HG02852 (cell line): ENCODE measurements at regions not wholly inside any gene's neighbourhood (a gene's known extent, or its start where the extent isn't known, plus 50 kb on each side); places are given as distances from the start of the nearest gene placed in this dataset.
"Not testable (repeated sequence)": the region's sequence is repeated elsewhere in the genome, so short reads cannot be mapped to it uniquely, and the experiment has no call there.

Experiments used
- ATAC-seq: cut with Tn5 transposase; IDR thresholded peaks from one replicate; pipeline ENCODE4 v1.9.1; 2021; ENCODE audit warnings: mild to moderate bottlenecking, moderate library complexity; ENCODE audit not compliant: unreplicated experiment

GRCh38 chr2:114252713-114253112 lies 189.7 kb upstream of the DPP10 start:
- ATAC-seq, result no peak

GRCh38 chr2:114254875-114255274 lies 187.6 kb upstream of the DPP10 start:
- no peak for ATAC-seq

- ATAC-seq, result no peak
Observed at GRCh38 chr2:114259389-114259788, 183.1 kb upstream of the DPP10 start.

- ATAC-seq, result no peak
Observed at GRCh38 chr2:114261366-114261765, 181.1 kb upstream of the DPP10 start.

GRCh38 chr2:114265261-114265660 lies 177.2 kb upstream of the DPP10 start:
- no peak for ATAC-seq

- no peak for ATAC-seq
Observed at GRCh38 chr2:114274957-114275356, 167.5 kb upstream of the DPP10 start.

GRCh38 chr2:114281188-114281587 lies 161.3 kb upstream of the DPP10 start:
- no peak for ATAC-seq

GRCh38 chr2:114283774-114284173 lies 158.7 kb upstream of the DPP10 start:
- ATAC-seq, result no peak

- ATAC-seq, result no peak
Observed at GRCh38 chr2:114286438-114286837, 156.0 kb upstream of the DPP10 start.

GRCh38 chr2:114293355-114293754 lies 149.1 kb upstream of the DPP10 start:
- ATAC-seq, result no peak

- no peak for ATAC-seq
Observed at GRCh38 chr2:114294741-114295140, 147.7 kb upstream of the DPP10 start.

GRCh38 chr2:114300351-114300750 lies 142.1 kb upstream of the DPP10 start:
- not testable (repeated sequence) for ATAC-seq

- ATAC-seq, result no peak
Observed at GRCh38 chr2:114316532-114317300, 125.7 kb upstream of the DPP10 start.

- ATAC-seq, result no peak
Observed at GRCh38 chr2:114330594-114330993, 111.8 kb upstream of the DPP10 start.

GRCh38 chr2:114331934-114332333 lies 110.5 kb upstream of the DPP10 start:
- ATAC-seq, result no peak

- no peak for ATAC-seq
Observed at GRCh38 chr2:114345246-114345645, 97.2 kb upstream of the DPP10 start.

- no peak for ATAC-seq
Observed at GRCh38 chr2:114346658-114347057, 95.8 kb upstream of the DPP10 start.

GRCh38 chr2:114350186-114350725 lies 92.2 kb upstream of the DPP10 start:
- ATAC-seq, result no peak

GRCh38 chr2:114352988-114353387 lies 89.5 kb upstream of the DPP10 start:
- ATAC-seq, result no peak

- no peak for ATAC-seq
Observed at GRCh38 chr2:114354199-114354598, 88.2 kb upstream of the DPP10 start.

GRCh38 chr2:114368705-114369104 lies 73.7 kb upstream of the DPP10 start:
- no peak for ATAC-seq

- ATAC-seq, result not testable (repeated sequence)
Observed at GRCh38 chr2:114371721-114372120, 70.7 kb upstream of the DPP10 start.

- ATAC-seq, result no peak
Observed at GRCh38 chr2:114373591-114373990, 68.8 kb upstream of the DPP10 start.
